Islet of Langerhans (tissue), 1 donor: ENCODE measurements at regions not wholly inside any gene's neighbourhood (a gene's known extent, or its start where the extent isn't known, plus 50 kb on each side); places are given as distances from the start of the nearest gene placed in this dataset.

ENCODE experiments used
- FAIRE-seq: peaks from one replicate; lab custom pipeline; 2011; peaks lifted over from hg19 to GRCh38; lab: Jason Lieb, UNC

DNA sequence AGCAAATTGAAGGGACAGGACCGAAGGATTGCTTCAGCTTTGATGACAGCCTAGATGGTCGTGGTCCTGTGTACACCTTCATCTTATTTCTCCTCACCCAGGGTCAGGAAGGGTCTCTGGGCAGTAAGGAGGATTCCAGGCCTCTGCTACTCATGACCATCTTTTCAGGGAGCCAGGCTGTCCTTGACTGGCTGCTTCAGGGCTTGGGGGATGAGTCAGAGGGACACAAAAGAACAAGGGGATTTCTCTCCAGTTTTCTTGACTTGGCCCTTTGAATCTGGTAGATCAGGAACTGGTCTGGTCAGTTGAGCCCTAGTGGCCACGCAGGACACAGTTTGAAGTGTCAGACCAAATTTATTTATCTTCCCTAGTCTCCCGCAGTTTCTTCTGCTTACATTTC, 402.1 kb upstream of the CHD6 start:
- FAIRE-seq = no peak

DNA sequence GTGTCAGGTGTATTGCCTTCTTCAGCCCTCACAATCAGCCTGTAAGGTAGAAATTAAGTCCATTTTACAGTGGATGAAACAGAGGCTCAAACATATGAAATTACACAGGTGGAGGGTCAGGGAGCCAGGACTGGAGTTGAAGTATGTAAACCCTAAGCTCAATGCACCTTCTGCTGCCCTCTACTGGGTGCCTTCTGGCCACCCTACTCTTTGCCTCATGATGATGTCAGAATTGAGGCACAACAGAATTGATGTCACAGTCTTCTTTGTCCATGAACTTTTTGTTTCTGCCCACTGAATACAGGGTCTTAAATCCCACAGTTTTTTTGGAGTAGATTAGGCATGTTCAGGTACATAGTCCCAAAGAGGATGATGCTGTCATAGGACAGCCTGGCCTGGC, 400.8 kb upstream of the CHD6 start:
- no peak for FAIRE-seq

DNA sequence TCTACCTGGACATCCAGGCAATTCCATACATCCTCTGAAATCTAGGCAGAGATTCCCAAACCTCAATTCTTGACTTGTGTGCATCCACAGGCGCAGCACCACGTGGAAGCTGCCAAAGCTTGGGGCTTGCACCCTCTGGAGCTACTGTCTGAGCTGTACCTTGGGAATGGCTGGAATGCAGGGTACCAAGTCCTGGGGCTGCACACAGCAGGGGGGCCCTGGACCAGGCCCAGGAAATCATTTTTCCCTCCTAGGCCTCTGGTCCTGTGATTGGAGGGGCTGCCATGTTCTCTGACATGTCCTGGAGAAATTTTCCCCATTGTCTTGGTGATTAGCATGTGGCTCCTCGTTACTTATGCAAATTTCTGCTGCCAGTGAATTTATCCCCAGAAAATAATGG, 391.9 kb upstream of the CHD6 start:
- FAIRE-seq = no peak

DNA sequence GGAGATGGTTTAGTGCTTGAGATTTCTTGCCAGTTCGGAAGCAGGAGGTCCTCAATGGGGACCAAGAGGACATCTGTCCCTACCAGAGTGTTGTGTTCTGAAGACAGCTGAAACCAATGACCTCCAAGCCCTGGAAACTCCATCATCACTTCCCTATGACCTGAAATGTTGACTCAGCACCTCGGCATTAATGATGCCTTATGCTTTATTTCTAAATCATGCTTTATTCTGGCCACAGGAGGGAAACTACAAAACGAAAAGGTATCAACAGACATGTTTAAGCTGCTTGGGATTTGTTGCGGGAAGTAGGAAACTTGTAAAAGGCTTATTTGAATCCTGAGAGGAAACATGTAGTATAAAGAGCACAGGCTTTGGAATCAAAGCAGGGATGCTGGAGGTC, 389.1 kb upstream of the CHD6 start:
- no peak for FAIRE-seq

DNA sequence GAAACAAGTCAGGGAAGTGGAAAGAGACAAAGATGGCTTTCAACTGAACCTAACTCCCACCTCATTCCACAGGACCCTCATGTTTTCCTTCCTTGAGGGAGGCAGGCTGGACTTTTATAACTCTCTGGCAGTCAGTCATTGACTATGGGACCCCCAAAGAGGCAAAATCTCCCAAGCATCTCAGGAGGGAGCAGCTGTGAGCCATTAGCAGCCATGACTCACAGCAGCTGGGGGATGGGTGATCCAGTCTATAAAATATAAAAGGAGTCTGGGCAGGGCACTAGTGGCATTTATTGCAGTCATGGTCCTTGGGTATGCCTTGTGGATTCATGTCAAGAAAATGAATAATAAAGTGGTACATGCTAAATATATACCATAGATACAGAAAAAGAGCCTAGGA, 387.0 kb upstream of the CHD6 start:
- FAIRE-seq = no peak

DNA sequence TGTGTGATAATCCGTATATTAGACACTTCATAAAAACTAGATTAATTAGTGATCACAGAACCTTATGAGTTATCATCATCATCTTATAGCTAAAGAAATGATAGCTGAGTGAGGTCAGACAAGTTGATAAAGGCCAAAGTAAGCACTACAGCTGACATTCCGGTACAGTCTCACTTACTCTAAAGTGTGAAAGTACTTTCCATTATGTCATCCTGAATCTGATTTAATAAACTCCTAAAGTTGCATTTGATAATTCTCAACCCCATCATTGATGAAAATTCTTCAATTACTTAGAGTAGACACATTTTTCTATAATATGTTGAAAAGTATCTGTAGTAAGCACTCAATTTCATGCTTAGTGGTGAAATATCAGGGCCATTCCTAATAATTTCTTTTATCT, 385.2 kb upstream of the CHD6 start:
- no peak for FAIRE-seq

DNA sequence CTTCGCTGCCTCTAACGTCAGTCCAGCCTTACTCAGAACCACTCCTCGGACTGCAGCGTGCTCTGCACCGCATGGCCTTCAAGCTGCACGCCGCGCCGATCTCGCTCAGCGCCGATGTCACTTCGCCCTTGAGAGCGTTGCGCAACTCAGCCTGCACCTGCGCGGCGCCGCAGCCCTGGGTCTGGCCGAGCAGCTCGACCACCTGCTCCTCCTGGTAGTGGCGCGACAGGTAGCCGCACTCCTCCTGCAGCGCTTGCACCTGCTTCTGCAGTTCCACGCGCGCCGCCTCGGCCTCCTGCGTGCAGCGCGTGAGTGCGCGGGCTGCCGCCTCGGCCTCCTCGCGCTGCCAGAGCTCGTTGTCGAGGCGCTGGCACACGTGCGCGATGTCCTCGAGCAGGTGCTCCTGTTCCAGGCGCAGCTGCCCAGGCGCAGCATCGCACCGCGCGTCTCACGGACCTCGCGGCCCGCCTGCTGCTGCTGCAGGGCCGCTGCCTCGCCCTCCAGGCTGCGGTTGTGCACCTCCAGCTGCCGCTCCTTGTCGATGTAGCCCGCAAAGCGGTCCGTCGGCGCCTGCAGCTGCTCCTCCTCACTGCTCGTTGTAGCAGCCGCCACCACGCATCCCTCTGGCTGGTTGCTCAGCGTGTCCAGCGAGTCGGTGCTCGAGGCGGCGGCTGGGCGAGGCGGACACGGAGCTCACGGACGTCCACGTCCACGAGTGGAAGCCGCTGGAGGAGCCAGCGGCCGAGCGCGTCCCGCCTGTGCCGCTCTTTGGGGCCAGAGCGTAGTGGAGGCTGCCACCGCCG, 380.6 kb upstream of the CHD6 start:
- no peak for FAIRE-seq

DNA sequence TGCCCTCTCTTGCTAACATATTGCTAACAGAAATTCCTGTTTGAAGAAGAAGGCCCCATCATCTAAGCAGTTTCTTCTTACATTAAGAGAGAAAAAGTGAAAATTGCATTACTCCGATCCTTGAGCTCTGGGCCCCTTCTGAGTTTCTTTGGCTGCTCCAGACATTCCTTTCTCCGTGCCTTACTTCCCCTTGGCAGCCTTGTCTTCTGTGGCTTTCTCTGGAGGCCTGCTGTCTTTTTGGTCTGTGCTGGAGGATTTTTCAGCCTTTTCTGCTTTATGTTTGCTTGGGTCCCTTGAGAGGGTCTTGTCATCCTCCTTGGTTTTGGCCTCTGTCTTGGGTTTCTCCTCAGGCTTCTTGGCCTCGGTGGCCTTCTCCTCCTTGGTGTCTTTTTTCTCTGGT, 378.8 kb upstream of the CHD6 start:
- FAIRE-seq = no peak

DNA sequence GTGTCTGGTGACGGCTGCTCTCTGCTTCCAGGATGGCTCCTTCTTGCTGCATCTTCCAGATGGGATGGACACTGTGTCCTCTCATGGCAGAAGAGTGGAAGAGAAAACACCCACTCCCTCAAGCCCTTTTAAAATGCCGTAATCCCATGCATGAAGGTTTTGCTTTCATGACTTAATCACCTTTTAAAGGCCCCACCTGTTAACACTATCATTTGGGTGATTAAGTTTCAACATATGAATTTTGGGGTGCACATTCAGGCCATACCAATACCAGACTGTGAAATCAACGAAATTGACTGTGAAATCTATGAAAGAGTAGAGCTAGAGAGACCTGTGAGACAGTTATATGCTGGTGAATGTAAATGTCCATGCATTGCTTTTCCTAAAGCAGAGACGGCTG, 374.3 kb upstream of the CHD6 start:
- FAIRE-seq = no peak

DNA sequence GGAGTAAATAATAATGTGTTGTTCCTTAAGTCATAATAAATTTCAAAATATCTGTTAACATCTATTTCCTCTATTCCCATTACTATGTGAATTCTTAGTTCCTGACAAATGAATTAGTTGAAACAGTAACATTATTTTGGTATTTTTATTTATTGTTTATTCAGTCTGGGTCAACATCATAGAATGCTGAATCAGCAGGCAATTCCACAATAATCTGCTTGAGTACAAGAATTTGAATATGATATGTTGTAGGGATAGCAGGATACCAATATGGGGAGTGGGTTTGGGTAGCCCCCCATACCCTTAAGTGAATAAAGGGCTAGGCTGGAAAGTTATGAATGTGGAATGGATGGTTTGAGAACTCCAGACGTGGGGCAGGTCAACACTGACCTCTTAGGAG, 373.2 kb upstream of the CHD6 start:
- FAIRE-seq = no peak

DNA sequence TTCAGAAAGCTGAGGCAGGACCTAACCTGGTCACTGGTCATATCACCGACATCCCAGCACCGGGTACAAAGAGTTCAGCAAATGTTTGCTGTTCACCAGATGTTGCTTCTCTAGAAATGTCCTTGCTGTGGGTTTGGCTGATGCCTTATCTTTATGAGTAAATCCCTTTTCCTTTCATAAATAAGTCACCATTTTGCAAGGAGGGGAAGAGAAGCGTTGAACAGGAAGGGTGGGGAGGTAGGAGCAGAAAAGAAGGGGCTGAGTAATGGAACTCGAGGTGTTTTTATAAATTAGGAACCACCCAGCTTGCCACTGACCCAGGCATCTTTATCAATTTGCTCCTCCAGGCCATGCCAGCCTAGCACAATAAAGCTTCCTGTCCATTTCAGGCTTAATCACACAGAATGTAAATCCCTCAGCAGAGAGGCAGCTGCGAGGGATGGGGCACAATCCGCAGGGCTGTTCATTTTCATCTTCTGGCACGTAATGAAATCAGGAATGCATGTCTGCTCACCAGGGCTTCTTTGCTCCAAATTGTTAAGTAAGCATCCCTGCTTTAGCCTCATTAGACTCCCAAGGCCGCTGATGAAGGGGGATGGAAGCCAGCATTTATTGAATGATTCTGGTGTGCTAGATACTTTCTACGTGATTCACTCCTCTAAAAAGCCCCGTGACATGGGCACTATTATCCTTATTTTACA, 371.9 kb upstream of the CHD6 start:
- FAIRE-seq = no peak

DNA sequence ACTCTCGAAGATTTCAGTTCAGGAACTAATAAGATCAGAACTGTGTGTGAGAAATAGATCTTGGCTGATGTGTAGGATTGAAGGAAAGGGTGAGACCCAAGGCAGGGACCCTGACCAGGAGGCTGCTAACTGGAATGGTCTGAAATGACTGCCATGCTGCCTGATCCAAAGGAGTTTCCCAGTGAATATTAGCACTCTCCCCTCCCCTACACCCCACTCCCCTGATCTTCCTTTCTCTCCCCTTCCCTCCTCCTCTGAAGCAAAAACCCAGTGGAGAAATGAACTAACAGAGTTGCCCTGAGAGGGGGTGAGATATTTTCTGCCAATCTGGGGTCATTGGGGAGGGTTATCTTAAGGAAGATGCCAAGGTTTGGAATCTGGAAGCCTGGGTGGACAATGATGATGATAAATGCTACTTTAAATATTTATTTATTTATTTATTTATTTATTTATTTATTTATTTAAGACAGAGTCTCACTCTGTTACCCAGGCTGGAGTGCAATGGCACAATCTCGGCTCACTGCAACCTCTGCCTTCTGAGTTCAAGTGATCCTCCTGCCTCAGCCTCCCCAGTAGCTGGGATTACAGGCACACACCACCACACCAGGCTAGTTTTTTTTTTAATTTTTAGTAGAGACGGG, 371.0 kb upstream of the CHD6 start:
- no peak for FAIRE-seq

DNA sequence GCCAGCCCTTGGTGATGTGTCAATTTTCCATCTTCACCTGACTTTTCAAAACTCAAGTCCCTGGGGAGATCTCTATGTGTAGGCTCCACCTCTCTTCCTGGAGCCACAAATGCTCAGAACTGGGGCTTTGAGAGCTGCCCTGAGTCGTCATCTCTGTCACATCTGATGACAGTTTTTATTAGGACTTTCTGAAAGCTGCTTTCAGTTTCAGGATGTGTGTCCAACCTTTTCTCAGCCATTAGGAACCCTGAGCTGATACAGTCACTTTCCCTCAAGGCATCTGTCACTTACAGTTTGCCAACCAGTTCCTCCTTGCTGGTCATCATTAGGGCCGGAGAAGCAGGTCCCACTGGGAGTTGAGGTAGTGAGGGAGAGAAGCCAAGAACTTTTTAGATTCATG, 365.9 kb upstream of the CHD6 start:
- FAIRE-seq = no peak

DNA sequence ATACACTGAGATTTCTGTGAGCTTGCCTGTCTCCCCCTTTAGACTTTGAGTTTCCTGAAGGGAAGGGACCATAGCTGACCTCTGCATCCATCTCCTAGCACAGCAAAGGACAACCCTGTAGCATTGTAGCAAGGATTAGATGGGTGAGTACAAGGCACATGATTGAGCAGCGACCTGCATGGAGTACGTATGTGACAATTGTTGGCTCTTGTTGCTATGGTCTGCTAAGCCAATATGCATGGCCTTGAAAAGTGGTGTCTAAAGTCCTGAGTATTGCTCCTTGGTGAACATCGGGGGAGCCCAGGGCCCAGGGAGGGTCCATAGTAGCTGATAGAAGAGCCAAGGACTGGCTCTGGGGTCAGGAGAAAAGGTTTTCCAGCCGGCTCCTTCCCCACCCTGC, 365.0 kb upstream of the CHD6 start:
- no peak for FAIRE-seq

DNA sequence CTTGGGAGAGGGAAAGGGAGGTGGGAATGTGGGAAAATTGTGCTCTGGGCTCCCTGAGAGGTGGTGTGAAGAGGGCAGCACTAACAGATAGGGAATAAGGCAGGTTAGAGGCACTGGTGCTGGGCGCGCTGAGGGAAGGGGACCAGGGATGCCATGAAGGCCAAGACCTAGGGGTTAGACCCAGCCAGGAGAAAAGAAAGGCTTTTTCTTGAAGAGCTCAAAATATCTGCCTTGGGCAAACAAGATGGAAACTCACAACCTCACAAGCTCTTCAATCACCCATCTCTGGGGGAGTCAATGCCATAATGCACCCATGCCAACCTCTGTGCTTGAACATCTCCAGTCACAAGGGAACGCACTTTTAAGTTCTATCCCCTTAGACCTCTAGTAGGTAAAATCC, 363.6 kb upstream of the CHD6 start:
- no peak for FAIRE-seq

DNA sequence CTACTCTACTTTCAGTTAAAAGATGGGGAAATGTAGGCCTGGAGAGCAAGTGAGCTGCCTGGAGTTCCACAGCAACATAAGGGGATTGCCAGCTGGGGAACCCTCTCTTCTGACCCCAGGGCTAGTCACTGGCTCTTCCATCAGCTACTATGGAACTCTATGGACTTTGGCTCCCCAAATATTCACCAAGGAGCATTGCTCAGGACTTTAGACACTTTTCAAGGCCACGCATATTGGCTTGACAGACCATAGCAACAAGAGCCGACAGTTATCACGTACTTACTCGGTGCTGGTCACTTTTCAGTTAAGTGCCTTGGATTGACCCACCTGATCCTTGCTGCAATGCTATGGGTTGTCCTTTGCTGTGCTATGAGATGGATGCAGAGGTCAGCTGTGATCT, 360.7 kb upstream of the CHD6 start:
- FAIRE-seq = no peak

DNA sequence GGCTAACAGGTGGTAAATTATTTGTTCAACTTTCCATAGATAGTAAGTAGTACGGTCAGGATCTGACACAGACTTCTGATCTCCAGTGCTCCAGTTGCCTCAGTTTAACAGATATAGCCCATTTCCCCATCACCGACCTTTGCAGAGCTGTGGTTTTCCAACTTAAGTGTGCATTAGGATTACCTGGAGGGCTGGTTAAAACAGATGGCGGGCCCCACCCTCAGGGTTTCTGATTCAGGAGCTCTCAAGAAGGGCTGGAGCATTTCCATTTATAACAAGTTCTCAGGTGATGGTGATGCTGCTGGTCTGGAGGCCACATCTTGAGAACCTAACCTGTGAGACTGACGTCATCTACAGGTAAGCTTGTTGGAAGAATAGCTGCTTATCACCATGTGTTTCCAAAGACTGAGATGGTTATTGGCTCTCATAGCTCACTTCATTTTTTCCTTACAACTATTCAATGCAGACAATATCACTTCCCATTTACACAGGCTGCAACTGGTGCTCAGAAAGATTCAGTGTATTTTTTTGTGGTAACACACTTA, 360.1 kb upstream of the CHD6 start:
- FAIRE-seq = no peak

DNA sequence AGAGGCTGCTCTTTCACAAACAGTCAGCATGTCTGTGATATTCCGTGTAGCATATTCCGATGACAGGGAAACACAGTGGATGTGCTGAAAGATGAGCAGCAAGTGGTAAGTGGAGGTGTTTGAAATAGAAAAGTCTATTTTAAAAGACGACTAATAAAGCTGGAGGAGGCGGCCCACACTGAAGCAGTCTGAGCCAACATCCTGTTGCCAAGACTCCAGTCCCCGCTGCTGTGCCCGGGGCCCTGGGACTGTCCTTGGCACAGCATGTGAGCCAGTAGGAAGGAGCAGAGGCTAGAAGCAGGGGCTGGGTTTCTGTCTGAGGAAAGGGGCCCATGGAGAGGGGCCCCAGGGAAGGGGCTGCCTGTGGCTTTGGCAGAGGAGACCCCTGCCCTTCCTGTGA, 351.5 kb upstream of the CHD6 start:
- FAIRE-seq = no peak

DNA sequence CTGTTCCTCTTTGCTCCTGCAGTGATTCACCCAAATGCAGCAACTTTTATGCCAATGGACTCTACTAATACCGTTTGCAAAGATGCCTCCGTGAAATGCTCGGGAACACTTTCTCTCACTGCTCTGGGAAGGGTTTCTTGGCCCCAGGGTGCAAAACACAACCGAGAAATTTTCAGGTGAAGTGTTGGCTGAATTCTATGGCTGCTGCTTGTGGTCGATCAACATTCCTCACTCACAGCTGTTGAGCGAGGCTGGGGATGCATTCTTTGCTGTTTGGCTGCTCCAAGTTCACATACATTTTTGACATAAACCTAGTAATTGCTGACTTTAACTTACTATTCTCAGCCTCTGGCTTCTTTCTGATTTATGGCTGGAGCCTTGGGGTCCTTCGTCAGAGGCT, 342.0 kb upstream of the CHD6 start:
- FAIRE-seq = no peak

DNA sequence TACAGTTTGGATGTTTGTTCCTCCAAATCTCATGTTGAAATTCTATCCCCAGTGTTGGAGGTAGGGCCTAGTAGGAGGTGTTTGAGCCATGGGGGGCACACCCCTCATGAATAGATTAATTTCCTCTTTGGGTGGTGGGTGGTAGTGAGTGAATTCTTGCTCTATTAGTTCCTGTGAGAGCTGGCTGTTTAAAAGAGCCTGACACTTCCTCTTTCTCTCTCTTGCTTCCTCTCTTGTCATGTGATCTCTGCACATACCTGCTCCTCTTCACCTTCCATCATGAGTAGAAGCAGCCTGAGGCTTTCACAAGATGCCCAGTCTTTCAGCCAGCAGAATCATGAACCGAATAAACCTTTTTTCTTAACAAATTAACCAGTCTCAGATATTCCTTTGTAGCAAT, 340.2 kb upstream of the CHD6 start:
- no peak for FAIRE-seq

DNA sequence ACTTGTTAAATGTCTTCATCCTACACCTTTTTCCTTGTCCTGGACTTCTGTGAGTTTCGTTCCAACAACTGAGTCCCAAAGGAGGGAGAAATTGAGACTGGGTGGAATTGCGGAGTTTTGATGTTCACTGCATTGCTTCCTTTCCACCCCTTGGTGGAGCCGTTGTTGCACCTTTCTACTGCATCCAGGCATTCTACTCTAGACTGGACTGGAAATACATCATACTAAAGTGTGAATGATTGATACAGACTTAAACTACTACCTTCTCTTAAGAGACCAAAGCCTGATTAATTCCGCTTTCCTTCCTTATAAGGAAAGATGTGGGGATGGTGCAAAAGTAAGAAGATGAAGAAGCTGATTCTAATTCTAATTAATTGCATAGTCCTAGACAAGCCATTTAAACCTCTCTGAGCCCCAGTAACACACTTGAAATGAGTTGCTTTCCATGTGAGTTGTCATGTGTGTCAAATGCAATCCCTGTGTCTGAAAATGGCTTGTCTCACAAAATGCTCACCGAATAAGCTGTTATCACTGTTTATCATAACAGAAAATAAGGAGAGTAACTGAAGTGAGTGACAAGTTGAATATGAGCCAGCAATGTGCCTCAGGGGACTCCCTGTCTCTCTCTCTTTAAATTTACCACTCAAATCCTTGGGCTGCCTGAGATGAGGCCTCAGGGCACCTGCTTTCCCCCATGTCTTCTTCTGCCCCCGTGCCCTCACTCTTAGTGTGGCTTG, 338.3 kb upstream of the CHD6 start:
- FAIRE-seq = no peak

DNA sequence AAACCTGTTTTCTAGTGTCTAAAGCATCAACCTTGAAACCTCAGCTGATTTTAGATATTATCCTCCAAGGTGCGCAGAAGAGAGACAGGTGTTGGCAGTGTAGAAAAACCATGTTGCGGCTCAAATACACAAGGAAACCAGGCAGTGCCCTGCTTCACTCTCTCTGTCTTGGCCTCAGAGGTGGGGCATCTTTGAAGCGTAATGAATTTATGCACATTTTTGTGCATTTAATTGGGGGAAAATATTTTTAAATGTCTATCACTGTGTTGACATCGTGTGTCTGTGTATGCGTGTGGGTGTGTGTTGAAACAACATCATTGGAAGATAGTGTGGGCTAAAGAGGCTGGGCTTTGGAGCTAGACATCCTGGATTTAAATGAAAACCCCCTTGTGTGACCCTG, 334.0 kb upstream of the CHD6 start:
- no peak for FAIRE-seq

DNA sequence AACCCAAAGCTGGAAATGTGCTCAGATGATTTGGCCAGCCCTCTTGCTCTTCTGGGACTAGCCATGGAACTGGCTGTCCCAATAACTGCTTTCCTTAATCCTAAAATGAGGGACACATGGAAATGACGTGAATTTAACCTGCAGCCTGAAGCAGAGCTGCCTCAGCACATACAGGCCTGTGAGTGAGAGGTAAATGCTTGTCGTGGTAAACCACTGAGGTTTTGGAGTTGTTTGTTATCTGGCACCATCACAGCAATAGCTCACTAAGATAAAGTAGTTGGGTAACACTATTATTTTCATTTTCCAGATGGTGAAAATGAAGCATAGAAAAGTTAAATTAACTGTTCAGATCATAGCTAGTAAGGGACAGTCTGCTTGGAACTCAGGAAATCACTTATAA, 333.4 kb upstream of the CHD6 start:
- FAIRE-seq = no peak
